WTC11 (cell line): ENCODE measurements at regions not wholly inside any gene's neighbourhood (a gene's known extent, or its start where the extent isn't known, plus 50 kb on each side); places are given as distances from the start of the nearest gene placed in this dataset.

Experiments used
- CBFB ChIP-seq: sonication (generic); formaldehyde crosslinking; IDR thresholded peaks from 2 replicates; pipeline ENCODE4 v1.8.1; 2022; ENCODE audit warnings: mild to moderate bottlenecking, low read depth, missing genetic modification reagents
- GTF2I ChIP-seq: fragments of 250-450 bp; sonication (Bioruptor Pico); conservative IDR thresholded peaks from 2 replicates; pipeline ENCODE4 v1.4.0; 2021; ENCODE audit warnings: mild to moderate bottlenecking
- MAX ChIP-seq: sonication (generic); formaldehyde crosslinking; IDR thresholded peaks from 2 replicates; pipeline ENCODE4 v1.8.0; 2022; ENCODE audit warnings: mild to moderate bottlenecking, missing genetic modification reagents
- NFYB ChIP-seq: sonication (generic); formaldehyde crosslinking; conservative IDR thresholded peaks from 2 replicates; pipeline ENCODE4 v1.8.0; 2022; ENCODE audit warnings: low read depth, missing genetic modification reagents
- NR1H2 ChIP-seq: sonication (generic); formaldehyde crosslinking; IDR thresholded peaks from 2 replicates; pipeline ENCODE4 v1.9.0; 2021; ENCODE audit warnings: mild to moderate bottlenecking, moderate library complexity, missing genetic modification reagents
- OVOL2 ChIP-seq: fragments of 250-450 bp; sonication (Bioruptor Pico); IDR thresholded peaks from 2 replicates; pipeline ENCODE4 v1.9.0; 2021; ENCODE audit warnings: mild to moderate bottlenecking, borderline replicate concordance
- STAT6 ChIP-seq: sonication (generic); formaldehyde crosslinking; conservative IDR thresholded peaks from 2 replicates; pipeline ENCODE4 v1.8.1; 2023; ENCODE audit warnings: mild to moderate bottlenecking, low read depth, missing genetic modification reagents, moderate library complexity
- TP53 ChIP-seq: sonication (generic); formaldehyde crosslinking; IDR thresholded peaks from 2 replicates; pipeline ENCODE4 v1.8.1; 2023; ENCODE audit warnings: mild to moderate bottlenecking, missing genetic modification reagents
- ZNF121 ChIP-seq: sonication (generic); formaldehyde crosslinking; IDR thresholded peaks from 2 replicates; pipeline ENCODE4 v1.8.0; 2023; ENCODE audit warnings: missing genetic modification reagents
- ZNF396 ChIP-seq: fragments of 250-450 bp; sonication (Bioruptor Pico); IDR thresholded peaks from 2 replicates; pipeline ENCODE4 v1.8.0; 2021; ENCODE audit warnings: mild to moderate bottlenecking, moderate library complexity, borderline replicate concordance
- ZSCAN18 ChIP-seq: fragments of 250-450 bp; sonication (Bioruptor Pico); IDR thresholded peaks from 2 replicates; pipeline ENCODE4 v2.1.2; 2022; ENCODE audit warnings: mild to moderate bottlenecking, moderate library complexity
- TF ChIP-seq, protein P1 (sequence below): fragments of 200-600 bp; IDR thresholded peaks from 2 replicates; pipeline ENCODE4 v1.8.0; 2022; ENCODE audit warnings: antibody characterized with exemption
- TF ChIP-seq, protein P2 (sequence below): sonication (generic); formaldehyde crosslinking; IDR thresholded peaks from 2 replicates; pipeline ENCODE4 v1.8.1; 2022; ENCODE audit warnings: low read depth, missing genetic modification reagents, borderline replicate concordance

- TF ChIP-seq ZNF396: no peak
- TF ChIP-seq, protein P1, sequence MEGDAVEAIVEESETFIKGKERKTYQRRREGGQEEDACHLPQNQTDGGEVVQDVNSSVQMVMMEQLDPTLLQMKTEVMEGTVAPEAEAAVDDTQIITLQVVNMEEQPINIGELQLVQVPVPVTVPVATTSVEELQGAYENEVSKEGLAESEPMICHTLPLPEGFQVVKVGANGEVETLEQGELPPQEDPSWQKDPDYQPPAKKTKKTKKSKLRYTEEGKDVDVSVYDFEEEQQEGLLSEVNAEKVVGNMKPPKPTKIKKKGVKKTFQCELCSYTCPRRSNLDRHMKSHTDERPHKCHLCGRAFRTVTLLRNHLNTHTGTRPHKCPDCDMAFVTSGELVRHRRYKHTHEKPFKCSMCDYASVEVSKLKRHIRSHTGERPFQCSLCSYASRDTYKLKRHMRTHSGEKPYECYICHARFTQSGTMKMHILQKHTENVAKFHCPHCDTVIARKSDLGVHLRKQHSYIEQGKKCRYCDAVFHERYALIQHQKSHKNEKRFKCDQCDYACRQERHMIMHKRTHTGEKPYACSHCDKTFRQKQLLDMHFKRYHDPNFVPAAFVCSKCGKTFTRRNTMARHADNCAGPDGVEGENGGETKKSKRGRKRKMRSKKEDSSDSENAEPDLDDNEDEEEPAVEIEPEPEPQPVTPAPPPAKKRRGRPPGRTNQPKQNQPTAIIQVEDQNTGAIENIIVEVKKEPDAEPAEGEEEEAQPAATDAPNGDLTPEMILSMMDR: no peak
- TF ChIP-seq TP53 (CRISPR knock-in tag): no peak
- no peak for TF ChIP-seq STAT6 (CRISPR knock-in tag)
- no peak for TF ChIP-seq MAX (CRISPR knock-in tag)
- TF ChIP-seq, protein P2, sequence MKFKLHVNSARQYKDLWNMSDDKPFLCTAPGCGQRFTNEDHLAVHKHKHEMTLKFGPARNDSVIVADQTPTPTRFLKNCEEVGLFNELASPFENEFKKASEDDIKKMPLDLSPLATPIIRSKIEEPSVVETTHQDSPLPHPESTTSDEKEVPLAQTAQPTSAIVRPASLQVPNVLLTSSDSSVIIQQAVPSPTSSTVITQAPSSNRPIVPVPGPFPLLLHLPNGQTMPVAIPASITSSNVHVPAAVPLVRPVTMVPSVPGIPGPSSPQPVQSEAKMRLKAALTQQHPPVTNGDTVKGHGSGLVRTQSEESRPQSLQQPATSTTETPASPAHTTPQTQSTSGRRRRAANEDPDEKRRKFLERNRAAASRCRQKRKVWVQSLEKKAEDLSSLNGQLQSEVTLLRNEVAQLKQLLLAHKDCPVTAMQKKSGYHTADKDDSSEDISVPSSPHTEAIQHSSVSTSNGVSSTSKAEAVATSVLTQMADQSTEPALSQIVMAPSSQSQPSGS (CRISPR knock-in tag): no peak
- TF ChIP-seq CBFB (CRISPR knock-in tag): no peak
- no peak for TF ChIP-seq GTF2I (CRISPR knock-in tag)
- no peak for TF ChIP-seq NR1H2 (CRISPR knock-in tag)
- TF ChIP-seq NFYB (CRISPR knock-in tag): no peak
- no peak for TF ChIP-seq OVOL2 (CRISPR knock-in tag)
- no peak for TF ChIP-seq ZSCAN18
- no peak for TF ChIP-seq ZNF121 (CRISPR knock-in tag)
Measured at GRCh38 chr2:19642501-19642900, 259.3 kb downstream of the TTC32 start.
